ENCODE measurements at regions not wholly inside any gene's neighbourhood (a gene's known extent, or its start where the extent isn't known, plus 50 kb on each side); places are given as distances from the start of the nearest gene placed in this dataset.

DNA sequence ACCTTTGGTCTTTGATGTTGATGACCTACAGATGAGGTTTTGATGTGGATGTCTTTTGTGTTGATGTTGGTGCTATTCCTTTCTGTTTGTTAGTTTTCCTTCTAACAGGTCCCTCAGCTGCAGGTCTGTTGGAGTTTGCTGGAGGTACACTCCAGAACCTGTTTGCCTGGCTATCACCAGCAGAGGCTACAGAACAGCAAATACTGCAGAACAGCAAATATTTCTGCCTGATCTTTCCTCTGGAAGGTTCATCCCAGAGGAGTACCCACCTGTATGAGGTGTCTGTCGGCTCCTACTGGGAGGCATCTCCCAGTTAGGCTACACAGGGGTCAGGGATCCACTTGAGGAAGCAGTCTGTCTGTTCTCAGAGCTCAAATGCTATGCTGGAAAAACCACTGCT, 694.5 kb upstream of the CDH6 start:
- TF ChIP-seq, protein P1, sequence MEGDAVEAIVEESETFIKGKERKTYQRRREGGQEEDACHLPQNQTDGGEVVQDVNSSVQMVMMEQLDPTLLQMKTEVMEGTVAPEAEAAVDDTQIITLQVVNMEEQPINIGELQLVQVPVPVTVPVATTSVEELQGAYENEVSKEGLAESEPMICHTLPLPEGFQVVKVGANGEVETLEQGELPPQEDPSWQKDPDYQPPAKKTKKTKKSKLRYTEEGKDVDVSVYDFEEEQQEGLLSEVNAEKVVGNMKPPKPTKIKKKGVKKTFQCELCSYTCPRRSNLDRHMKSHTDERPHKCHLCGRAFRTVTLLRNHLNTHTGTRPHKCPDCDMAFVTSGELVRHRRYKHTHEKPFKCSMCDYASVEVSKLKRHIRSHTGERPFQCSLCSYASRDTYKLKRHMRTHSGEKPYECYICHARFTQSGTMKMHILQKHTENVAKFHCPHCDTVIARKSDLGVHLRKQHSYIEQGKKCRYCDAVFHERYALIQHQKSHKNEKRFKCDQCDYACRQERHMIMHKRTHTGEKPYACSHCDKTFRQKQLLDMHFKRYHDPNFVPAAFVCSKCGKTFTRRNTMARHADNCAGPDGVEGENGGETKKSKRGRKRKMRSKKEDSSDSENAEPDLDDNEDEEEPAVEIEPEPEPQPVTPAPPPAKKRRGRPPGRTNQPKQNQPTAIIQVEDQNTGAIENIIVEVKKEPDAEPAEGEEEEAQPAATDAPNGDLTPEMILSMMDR (IDR thresholded peaks at IDR 0.05), result no peak
- TF ChIP-seq POLR2A (IDR thresholded peaks at IDR 0.05), result no peak

Measured in prostate gland (tissue), 2 donors.